GM12878 (cell line): ENCODE measurements at regions not wholly inside any gene's neighbourhood (a gene's known extent, or its start where the extent isn't known, plus 50 kb on each side); places are given as distances from the start of the nearest gene placed in this dataset.

Experiments used
- ETV6 ChIP-seq, 2 experiments: fragments of 450-650 bp in 1 of 2; IDR thresholded peaks in 1 of 2; conservative IDR thresholded peaks in 1 of 2; 2 replicates each; pipeline ENCODE4 v1.6.1; 2014; ENCODE audit warnings: antibody characterized with exemption in 1 of 2, borderline replicate concordance in 1 of 2, low read depth in 1 of 2, mild to moderate bottlenecking in 1 of 2, moderate library complexity in 1 of 2
- HDAC6 ChIP-seq: fragments of 200-600 bp; sonication (generic); IDR thresholded peaks from one replicate; pipeline ENCODE4 v1.8.0; 2017; ENCODE audit warnings: antibody characterized with exemption; ENCODE audit not compliant: unreplicated experiment
- MYB ChIP-seq: fragments of 150-350 bp; IDR thresholded peaks from 2 replicates; pipeline ENCODE4 v1.6.1; 2014; ENCODE audit warnings: mild to moderate bottlenecking, low read depth, low read length, borderline replicate concordance
- POLR2A ChIP-seq: IDR thresholded peaks from 2 replicates; pipeline ENCODE4 v1.6.1; 2011; ENCODE audit warnings: low read depth, mild to moderate bottlenecking, low read length
- RAD21 ChIP-seq: IDR thresholded peaks from 2 replicates; pipeline ENCODE4 v1.6.1; 2011; ENCODE audit warnings: mild to moderate bottlenecking, low read depth, low read length, moderate library complexity; ENCODE audit not compliant: insufficient read depth
- RCOR1 ChIP-seq: conservative IDR thresholded peaks from 2 replicates; pipeline ENCODE4 v1.6.1; 2012; ENCODE audit warnings: low read depth, low read length, improper control_type of control experiment
- YBX1 ChIP-seq: fragments of 450-650 bp; IDR thresholded peaks from 2 replicates; pipeline ENCODE4 v1.6.1; 2016; ENCODE audit warnings: antibody characterized with exemption
- ZNF24 ChIP-seq: fragments of 450-650 bp; IDR thresholded peaks from 2 replicates; pipeline ENCODE4 v1.6.1; 2017; ENCODE audit warnings: antibody characterized with exemption, mild to moderate bottlenecking
- TF ChIP-seq, protein P1 (sequence below): fragments of 450-650 bp; IDR thresholded peaks from 2 replicates; pipeline ENCODE4 v1.6.1; 2017; ENCODE audit warnings: mild to moderate bottlenecking, moderate library complexity

DNA sequence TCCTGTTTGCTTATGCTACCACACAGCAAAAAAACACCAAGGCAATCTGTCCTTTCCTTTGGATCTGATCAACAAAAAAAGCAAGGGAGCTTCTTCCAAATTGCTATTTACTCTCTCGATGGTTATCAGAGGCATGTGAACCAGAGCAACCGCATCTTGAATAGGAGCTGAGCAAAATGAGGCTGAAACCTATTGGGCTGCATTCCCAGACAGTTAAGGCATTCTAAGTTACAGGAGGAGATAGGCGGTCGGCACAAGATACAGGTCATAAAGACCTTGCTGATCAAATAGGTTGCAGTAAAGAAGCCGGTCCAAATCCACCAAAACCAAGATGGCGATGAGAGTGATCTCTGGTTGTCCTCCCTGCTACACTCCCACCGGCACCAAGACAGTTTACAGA, 76.8 kb upstream of the FRMD4A start (continued):
- TF ChIP-seq ETV6 (conservative IDR thresholded peaks at IDR 0.05 in 1 of 2, IDR thresholded peaks at IDR 0.05 in 1 of 2; ENCODE audit: borderline replicate concordance in 1 of 2, low read depth in 1 of 2) = no peak
- TF ChIP-seq RCOR1 = no peak
- TF ChIP-seq ZNF24 = no peak
- TF ChIP-seq, protein P1, sequence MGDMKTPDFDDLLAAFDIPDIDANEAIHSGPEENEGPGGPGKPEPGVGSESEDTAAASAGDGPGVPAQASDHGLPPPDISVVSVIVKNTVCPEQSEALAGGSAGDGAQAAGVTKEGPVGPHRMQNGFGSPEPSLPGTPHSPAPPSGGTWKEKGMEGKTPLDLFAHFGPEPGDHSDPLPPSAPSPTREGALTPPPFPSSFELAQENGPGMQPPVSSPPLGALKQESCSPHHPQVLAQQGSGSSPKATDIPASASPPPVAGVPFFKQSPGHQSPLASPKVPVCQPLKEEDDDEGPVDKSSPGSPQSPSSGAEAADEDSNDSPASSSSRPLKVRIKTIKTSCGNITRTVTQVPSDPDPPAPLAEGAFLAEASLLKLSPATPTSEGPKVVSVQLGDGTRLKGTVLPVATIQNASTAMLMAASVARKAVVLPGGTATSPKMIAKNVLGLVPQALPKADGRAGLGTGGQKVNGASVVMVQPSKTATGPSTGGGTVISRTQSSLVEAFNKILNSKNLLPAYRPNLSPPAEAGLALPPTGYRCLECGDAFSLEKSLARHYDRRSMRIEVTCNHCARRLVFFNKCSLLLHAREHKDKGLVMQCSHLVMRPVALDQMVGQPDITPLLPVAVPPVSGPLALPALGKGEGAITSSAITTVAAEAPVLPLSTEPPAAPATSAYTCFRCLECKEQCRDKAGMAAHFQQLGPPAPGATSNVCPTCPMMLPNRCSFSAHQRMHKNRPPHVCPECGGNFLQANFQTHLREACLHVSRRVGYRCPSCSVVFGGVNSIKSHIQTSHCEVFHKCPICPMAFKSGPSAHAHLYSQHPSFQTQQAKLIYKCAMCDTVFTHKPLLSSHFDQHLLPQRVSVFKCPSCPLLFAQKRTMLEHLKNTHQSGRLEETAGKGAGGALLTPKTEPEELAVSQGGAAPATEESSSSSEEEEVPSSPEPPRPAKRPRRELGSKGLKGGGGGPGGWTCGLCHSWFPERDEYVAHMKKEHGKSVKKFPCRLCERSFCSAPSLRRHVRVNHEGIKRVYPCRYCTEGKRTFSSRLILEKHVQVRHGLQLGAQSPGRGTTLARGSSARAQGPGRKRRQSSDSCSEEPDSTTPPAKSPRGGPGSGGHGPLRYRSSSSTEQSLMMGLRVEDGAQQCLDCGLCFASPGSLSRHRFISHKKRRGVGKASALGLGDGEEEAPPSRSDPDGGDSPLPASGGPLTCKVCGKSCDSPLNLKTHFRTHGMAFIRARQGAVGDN = no peak
- TF ChIP-seq POLR2A = no peak
- no peak for TF ChIP-seq RAD21
- TF ChIP-seq HDAC6 = no peak
- TF ChIP-seq YBX1 = no peak
- no peak for TF ChIP-seq MYB
